Activated naive CD4-positive, alpha-beta T cell treated with anti-CD3 and anti-CD28 coated beads, Interleukin-2, amount 10 ng/mL, durations not matched to agents 7 days and 5 days (primary cell): ENCODE measurements at regions not wholly inside any gene's neighbourhood (a gene's known extent, or its start where the extent isn't known, plus 50 kb on each side); places are given as distances from the start of the nearest gene placed in this dataset.

ENCODE experiments used
- CTCF ChIA-PET: fragments of 350-600 bp; sonication (Branson Sonifier 250); formaldehyde crosslinking; loops from one replicate; lab custom pipeline; 2021; ENCODE audit warnings: antibody characterized with exemption; lab: Charles Lee
- DNase-seq: peaks from one replicate; pipeline ENCODE4 v3.0.0-alpha.2; 2020
- H3K27ac Mint-ChIP-seq: one replicate; pipeline ENCODE4 v1.8.0; 2021; ENCODE audit warnings: mild to moderate bottlenecking, moderate library complexity, mixed read lengths
- H3K27me3 Mint-ChIP-seq: one replicate; pipeline ENCODE4 v1.8.0; 2021; ENCODE audit warnings: mild to moderate bottlenecking, mixed read lengths
- H3K36me3 Mint-ChIP-seq: one replicate; pipeline ENCODE4 v1.8.0; 2021; ENCODE audit warnings: mixed read lengths
- H3K4me1 Mint-ChIP-seq: one replicate; pipeline ENCODE4 v1.8.0; 2021; ENCODE audit warnings: mixed read lengths
- H3K4me3 Mint-ChIP-seq: one replicate; pipeline ENCODE4 v1.8.0; 2021; ENCODE audit warnings: mild to moderate bottlenecking, moderate library complexity, mixed read lengths
- H3K9me3 Mint-ChIP-seq: one replicate; pipeline ENCODE4 v1.8.0; 2021; ENCODE audit warnings: mixed read lengths

DNA sequence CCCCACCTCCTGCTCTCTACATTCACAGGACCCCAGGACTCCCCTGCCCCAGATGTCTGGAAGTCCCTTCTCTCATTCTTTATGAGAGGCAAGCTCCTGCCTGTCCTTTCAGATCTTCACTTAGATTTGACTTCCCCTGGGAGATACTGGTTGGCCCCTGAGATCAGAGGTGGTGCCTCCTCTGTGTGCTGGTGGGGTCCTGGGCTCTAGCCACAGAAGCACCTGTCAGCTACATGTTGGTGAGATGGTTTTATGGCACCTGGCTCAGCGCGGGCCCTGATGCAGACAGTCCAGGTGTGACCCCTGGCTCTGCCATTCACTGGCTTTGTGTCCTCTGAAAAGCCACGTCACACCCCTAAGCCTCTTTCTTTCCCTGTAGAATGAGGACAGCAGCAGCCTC is 369.6 kb upstream of the ID2 start:
- peaks cover 2% of the 10 kb centered on the region for H3K9me3 Mint-ChIP-seq
- no peak overlapping the region for H3K27ac Mint-ChIP-seq
- H3K27me3 Mint-ChIP-seq = peaks cover 26% of the 10 kb centered on the region
- CTCF ChIA-PET = no interaction called here
- DNase-seq = no peak
- peaks cover 3% of the 10 kb centered on the region for H3K36me3 Mint-ChIP-seq
- H3K4me3 Mint-ChIP-seq = no peak overlapping the region
- H3K4me1 Mint-ChIP-seq = peaks cover 62% of the 10 kb centered on the region

DNA sequence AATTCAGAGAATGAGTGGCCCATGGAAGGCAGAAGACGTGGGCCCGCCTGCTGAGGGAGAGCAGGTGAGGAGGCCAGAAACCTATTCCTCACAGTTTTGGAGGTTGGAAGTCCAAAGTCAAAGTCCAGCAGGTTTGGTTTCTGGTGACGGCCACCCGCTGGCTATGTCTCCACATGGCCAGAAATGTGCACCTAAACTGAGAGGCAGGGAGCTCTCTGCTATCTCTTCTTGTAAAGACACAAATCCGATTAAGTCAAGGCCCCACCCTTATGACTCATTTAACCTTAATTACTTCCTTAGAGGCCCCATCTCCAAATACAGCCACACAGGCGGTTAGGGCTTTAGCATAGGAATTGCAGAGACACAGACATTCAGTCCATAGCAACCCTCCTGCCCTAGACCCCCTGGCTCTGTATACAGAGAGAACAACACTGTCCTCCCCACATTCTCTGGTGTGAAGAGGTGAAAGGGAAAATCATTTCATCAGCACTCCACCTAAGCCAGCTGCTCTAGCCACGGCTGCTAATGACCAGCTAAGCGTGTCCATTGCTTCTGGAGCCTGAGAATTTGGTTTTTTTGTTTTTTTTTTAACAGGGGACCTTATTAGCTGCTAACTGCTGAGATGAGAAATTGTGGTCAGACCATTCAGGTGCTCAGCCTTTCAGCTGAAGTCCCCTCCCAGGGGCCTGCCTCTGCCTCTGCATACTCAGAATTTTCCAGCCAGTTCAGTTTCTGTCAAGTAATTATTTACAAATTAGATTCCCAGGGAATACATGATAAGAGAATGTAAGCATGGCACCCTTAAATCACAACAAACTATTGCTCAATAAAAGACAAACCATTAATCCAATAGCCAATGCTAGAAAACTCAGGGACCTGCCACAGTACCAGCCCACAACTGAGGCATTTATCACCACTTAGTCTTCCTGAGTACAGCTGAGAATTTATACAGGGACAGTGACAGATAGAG is 368.7 kb upstream of the ID2 start:
- H3K27me3 Mint-ChIP-seq = peaks cover 34% of the 10 kb centered on the region
- peaks cover 3% of the 10 kb centered on the region for H3K36me3 Mint-ChIP-seq
- CTCF ChIA-PET = interaction anchor here (1.0 to 1.1 kb wide), 2 partner anchors 12 to 24 kb away, joined by 3 read pairs; no protein-coding TSS in a partner anchor
- peaks cover 2% of the 10 kb centered on the region for H3K9me3 Mint-ChIP-seq
- H3K4me1 Mint-ChIP-seq = peaks cover 61% of the 10 kb centered on the region
- H3K27ac Mint-ChIP-seq = peak overlapping the region; percentile 47
- no peak overlapping the region for H3K4me3 Mint-ChIP-seq
- DNase-seq = no peak

DNA sequence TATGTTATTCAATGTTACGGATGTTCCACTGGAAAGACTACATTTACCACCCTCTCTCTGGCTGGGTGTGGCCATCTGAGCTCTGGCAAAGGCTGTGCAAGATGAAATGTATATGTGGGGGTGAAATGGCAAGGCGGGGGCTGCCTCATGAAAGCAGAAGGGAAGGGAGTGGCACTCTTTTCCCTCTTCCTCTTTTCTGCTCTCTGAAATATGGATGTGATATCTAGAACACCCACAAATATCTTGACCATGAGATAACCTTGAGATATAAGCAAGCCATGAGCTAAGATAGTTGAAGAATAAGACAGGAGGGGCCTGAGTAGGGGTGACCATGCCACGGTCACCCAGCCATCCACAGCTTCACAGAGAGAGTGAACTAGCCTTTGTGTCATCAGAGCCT is 367.8 kb upstream of the ID2 start:
- peaks cover 3% of the 10 kb centered on the region for H3K36me3 Mint-ChIP-seq
- DNase-seq = no peak
- peaks cover 34% of the 10 kb centered on the region for H3K27me3 Mint-ChIP-seq
- CTCF ChIA-PET = interaction anchor here (1.1 kb wide), 1 partner anchor 11 kb away, joined by 3 read pairs; no protein-coding TSS in a partner anchor
- H3K4me1 Mint-ChIP-seq = peaks cover 57% of the 10 kb centered on the region
- H3K27ac Mint-ChIP-seq = no peak overlapping the region
- no peak overlapping the region for H3K4me3 Mint-ChIP-seq
- peaks cover 2% of the 10 kb centered on the region for H3K9me3 Mint-ChIP-seq

DNA sequence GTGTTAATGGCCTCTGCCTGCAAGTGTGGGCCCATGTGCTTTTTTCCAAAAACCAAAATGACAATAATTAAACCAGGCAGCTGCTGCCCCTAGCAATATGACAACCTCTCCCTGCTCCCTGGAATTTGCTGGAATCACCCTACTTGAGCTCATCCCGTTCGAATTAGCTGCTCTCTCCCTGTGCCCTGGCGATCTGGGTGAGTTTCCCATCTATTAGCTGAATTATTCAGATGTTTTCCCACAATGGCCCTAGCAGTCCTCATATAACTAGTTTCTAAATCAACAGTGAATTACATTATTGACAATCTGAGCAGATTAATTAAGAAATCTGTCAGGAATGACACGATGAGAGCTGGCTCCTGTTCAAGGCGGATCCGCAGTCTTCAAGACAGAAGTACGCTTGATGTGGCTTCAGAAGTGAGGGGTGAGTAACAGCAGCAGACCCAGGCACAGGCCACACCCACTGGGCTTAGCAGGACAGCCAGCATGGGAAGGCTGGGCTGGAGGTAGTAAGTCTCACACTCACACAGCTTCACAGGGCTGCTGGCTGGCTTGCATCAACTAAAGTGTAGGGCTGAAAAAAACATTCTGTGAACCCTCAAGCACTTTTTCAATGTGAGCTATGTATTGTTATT is 366.2 kb upstream of the ID2 start:
- H3K4me1 Mint-ChIP-seq = peaks cover 43% of the 10 kb centered on the region
- H3K36me3 Mint-ChIP-seq = peaks cover 3% of the 10 kb centered on the region
- H3K4me3 Mint-ChIP-seq = no peak overlapping the region
- H3K27ac Mint-ChIP-seq = no peak overlapping the region
- CTCF ChIA-PET = no interaction called here
- peaks cover 2% of the 10 kb centered on the region for H3K9me3 Mint-ChIP-seq
- peaks cover 40% of the 10 kb centered on the region for H3K27me3 Mint-ChIP-seq
- no peak for DNase-seq

DNA sequence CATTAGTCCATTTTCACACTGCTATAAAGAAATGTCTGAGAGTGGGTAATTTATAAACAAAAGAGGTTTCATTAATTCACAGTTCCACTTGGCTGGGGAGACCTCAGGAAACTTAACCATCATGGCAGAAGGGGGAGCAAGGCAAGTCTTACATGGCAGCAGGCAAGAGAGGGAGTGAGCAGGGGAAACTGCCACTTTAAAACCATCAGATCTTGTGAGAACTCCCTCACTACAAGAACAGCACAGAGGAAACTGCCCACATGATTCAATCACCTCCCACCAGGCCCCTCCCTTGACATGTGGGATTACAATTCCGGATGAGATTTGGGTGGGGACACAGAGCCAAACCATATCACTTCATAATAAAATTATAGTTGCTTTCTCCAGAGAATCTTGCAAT is 365.5 kb upstream of the ID2 start:
- DNase-seq = no peak
- Mint-ChIP-seq H3K27ac (no peak overlapping the region), H3K4me3 (no peak overlapping the region), H3K36me3 (peaks cover 3% of the 10 kb centered on the region), H3K4me1 (peaks cover 36% of the 10 kb centered on the region), H3K9me3 (peaks cover 2% of the 10 kb centered on the region), H3K27me3 (peaks cover 44% of the 10 kb centered on the region)
- CTCF ChIA-PET = no interaction called here

DNA sequence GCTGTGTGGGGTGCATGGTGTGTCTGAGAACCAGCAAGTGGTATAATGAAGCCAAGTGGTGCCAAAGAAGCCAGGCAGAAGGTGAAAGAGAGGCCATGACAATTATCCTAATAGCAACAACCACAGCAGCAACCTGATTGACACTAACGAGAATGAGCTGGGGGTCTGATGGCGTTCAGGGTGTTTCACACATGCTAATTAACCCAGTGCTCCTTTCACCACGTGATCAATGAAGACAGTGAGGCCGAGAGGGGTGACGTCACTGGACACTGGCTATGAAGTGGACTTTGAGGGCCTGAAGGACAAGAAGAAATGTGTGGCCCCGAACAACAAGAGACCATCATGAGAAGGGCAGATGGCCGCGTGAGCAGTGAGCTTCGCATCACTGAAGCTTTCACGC is 364.4 kb upstream of the ID2 start:
- Mint-ChIP-seq H3K27me3 (peaks cover 39% of the 10 kb centered on the region), H3K36me3 (peaks cover 3% of the 10 kb centered on the region), H3K27ac (no peak overlapping the region), H3K4me1 (peaks cover 27% of the 10 kb centered on the region), H3K4me3 (no peak overlapping the region), H3K9me3 (peaks cover 2% of the 10 kb centered on the region)
- no peak for DNase-seq
- CTCF ChIA-PET = no interaction called here

DNA sequence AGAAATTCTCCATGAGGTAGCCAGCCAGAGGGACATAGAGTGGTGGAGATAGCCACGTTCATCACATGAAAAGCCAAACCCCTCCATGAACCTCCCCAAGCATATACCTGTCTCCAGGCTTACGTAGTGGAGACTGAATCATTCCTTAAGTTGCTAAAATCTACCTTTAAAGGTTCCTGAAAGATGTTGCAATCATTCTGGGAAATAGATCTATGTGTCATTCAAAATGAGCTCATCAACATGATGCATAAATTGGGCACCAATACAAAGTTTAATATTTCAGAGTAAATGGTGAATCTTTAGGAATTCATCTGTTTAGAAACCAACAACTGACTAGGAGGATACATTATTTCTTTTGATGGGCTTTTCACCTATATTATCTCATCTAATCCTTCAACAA is 362.6 kb upstream of the ID2 start:
- Mint-ChIP-seq H3K27me3 (peaks cover 45% of the 10 kb centered on the region), H3K4me1 (peaks cover 12% of the 10 kb centered on the region), H3K27ac (no peak overlapping the region), H3K36me3 (peaks cover 1% of the 10 kb centered on the region), H3K4me3 (no peak overlapping the region), H3K9me3 (peaks cover 2% of the 10 kb centered on the region)
- CTCF ChIA-PET = no interaction called here
- DNase-seq = no peak

DNA sequence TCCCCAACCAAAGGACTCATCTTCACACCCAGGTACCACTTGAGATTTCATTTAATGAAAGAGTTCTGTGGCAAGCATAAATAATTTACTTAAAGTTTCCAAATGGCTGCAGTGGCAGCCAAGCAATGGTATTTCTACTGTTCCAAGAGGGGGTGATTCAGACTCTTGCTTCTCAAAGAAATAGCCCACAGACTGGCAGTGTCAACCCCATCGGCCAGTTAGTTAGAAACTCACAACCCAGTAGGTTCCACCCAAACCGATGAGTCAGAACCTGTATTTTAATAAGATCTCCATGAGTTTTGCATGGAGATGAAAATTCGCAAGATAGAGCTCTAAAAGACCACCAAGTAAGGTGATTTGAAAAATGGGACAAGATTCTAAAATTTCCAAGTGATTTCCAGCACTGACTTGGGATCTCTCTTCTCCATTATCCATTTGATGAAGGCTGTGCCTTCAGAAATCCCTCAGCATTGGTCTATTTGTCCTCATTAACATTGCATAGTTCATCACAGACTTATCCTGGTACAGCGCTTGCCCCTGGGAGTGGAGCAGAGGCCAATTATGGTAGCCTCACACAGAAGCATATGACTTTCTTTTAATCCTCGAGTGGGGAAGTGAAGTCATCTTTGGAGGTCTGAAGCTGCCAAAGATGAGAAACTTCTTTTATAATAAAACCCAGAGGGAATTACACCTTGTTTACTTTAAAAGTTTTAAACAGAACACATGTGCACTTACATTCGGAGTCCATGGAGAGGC is 361.4 kb upstream of the ID2 start:
- Mint-ChIP-seq H3K4me1 (peaks cover 21% of the 10 kb centered on the region), H3K36me3 (peaks cover 1% of the 10 kb centered on the region), H3K4me3 (no peak overlapping the region), H3K27me3 (peaks cover 58% of the 10 kb centered on the region), H3K27ac (no peak overlapping the region), H3K9me3 (peaks cover 2% of the 10 kb centered on the region)
- CTCF ChIA-PET = no interaction called here
- DNase-seq = no peak

DNA sequence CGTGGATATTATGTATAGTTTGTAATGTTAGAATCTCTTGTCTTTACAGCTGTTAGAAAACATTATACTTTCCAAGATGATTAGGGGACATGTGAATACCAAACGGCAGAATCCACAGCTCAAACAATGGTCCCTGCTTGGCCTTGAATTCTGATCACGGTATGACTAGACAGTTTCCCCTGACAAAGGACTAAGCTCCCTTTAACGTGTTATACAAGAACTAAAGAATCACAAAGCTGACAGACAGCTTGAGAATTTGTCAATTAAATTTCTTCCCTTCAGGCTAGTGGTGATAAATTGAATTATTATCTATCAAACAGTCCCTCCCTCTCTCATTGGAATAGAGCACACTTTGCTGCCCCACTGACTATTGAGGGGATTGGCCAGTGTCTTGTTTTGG is 359.2 kb upstream of the ID2 start:
- Mint-ChIP-seq H3K4me1 (peaks cover 22% of the 10 kb centered on the region), H3K9me3 (no peaks in the 10 kb centered on the region), H3K27ac (no peak overlapping the region), H3K27me3 (peaks cover 61% of the 10 kb centered on the region), H3K36me3 (no peaks in the 10 kb centered on the region), H3K4me3 (no peak overlapping the region)
- DNase-seq = no peak
- CTCF ChIA-PET = no interaction called here

DNA sequence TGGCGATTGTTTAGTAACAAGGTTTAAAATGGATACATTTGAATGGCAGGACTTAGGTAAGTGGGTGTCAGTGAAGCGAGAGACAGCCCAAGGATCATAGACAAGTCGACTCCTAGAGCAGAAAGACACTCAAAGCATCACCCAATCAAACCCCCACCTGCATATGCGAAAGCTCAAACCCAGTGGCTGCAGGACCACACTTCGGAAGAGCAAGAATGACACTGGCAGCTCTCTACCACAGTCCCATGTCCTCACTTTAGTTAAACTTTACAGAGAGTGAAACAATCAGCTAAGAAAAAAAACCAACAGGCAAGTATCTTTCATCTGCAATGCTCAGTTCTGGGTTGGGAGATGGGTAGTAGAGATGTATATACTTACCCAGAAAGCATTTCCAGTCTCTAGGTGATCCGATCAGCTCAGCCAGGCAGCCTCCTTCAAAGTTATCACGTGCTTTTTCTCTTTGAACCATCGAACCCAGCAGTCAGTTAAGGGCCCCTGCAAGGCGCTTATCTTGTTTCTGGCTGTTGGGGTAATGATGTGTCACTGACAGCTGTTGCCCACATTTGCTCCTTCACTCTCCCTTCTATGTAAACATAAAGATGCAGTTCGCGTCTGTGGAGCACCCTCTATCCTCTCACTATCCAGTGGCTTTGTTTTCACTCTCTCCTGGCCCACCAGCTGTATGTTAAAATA is 357.5 kb upstream of the ID2 start:
- Mint-ChIP-seq H3K9me3 (no peaks in the 10 kb centered on the region), H3K36me3 (no peaks in the 10 kb centered on the region), H3K4me3 (no peak overlapping the region), H3K27me3 (peaks cover 47% of the 10 kb centered on the region), H3K27ac (no peak overlapping the region), H3K4me1 (peaks cover 33% of the 10 kb centered on the region)
- no peak for DNase-seq
- CTCF ChIA-PET = interaction anchor here (0.9 kb wide), 1 partner anchor 10 kb away, joined by 3 read pairs; no protein-coding TSS in a partner anchor

DNA sequence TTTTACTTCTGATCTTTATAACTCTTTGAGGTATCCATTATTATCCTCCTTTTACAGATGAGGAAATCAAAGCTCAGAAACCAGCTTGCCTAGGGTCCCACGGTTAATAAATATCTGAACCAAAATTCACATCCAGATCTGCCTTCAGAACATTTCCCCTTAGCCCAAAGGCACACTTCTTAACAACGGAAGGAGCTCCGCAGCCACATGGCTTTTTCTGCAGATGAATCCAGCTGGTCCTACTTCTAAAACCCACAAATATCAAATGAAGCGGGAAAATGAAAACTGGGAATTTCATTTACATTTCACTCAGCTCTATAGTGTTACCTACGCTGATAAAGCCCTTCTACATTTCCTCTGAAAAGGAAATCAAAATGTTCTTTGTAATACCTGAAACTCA is 357.0 kb upstream of the ID2 start:
- H3K27ac Mint-ChIP-seq = no peak overlapping the region
- H3K4me3 Mint-ChIP-seq = no peak overlapping the region
- DNase-seq = no peak
- H3K27me3 Mint-ChIP-seq = peaks cover 42% of the 10 kb centered on the region
- no peaks in the 10 kb centered on the region for H3K9me3 Mint-ChIP-seq
- no peaks in the 10 kb centered on the region for H3K36me3 Mint-ChIP-seq
- H3K4me1 Mint-ChIP-seq = peaks cover 39% of the 10 kb centered on the region
- CTCF ChIA-PET = interaction anchor here (0.9 kb wide), 1 partner anchor 11 kb away, joined by 3 read pairs; no protein-coding TSS in a partner anchor

DNA sequence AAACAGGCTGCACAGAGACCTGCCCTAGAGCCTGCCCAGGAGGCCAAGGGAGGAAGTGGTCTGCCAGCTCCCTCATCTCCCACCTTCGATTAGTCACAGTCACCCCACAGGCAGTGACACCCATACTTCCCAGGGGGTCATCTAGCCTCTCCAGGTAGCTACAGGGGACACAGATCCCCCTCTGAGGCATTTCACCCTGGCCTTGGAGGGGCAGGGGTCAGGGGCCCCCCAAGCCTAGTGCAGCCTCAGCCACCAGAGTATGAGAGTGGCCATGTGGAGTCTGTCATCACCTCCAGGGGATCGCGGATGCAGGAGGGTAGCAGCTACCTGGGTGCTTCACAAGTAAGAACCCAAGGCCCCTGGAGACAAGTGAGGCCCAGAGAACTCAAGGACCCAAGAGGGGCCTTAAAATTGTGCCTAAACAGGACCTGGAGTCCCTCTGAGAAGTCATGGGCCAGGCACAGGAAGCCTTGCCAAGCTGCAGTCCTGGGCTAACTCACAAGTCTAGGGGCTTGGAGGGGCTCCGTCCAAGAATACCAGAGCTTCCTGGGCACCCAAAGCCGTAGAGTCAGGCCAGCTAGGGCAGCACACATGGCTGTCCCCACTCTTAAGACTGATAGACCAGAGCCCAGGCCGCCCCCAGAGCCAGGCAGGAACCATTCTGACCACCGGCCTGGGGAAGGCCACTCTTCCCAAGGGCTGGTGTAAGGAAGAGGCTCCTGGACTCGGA is 354.3 kb upstream of the ID2 start:
- Mint-ChIP-seq H3K27me3 (peaks cover 41% of the 10 kb centered on the region), H3K4me1 (peaks cover 44% of the 10 kb centered on the region)
- CTCF ChIA-PET = no interaction called here

DNA sequence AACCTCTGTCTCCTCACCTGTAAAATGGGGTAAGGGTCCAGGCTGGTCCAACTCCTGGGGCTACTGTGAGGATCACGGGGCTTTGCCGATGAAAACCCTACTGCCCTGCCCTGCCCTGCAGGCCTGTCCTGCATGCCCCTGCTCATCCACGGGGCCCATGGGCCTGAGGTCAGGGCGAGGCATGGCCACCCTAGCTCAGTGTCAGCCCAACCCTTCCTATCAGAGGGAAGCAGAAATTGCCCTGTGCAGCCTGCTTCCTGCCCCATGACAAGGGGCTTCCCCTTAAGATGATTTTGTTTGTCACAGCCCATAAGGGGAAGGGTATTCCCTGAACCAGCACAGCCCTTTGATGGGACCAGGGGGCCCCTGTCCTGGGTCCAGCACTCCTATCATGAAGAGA is 353.6 kb upstream of the ID2 start:
- no peak overlapping the region for H3K4me3 Mint-ChIP-seq
- no peak for DNase-seq
- CTCF ChIA-PET = no interaction called here
- H3K27me3 Mint-ChIP-seq = peaks cover 36% of the 10 kb centered on the region
- no peak overlapping the region for H3K27ac Mint-ChIP-seq
- H3K4me1 Mint-ChIP-seq = peaks cover 44% of the 10 kb centered on the region
- no peaks in the 10 kb centered on the region for H3K36me3 Mint-ChIP-seq
- H3K9me3 Mint-ChIP-seq = no peaks in the 10 kb centered on the region

More for the DNA sequence above, 354.3 kb upstream of the ID2 start:
- Mint-ChIP-seq H3K27ac (no peak overlapping the region), H3K4me3 (no peak overlapping the region), H3K9me3 (no peaks in the 10 kb centered on the region), H3K36me3 (no peaks in the 10 kb centered on the region)
- DNase-seq = no peak
